Right atrium auricular region (tissue), 2 donors: ENCODE measurements at regions not wholly inside any gene's neighbourhood (a gene's known extent, or its start where the extent isn't known, plus 50 kb on each side); places are given as distances from the start of the nearest gene placed in this dataset.

Experiments
- DNase-seq: peaks from one replicate; pipeline ENCODE4 v3.0.0-alpha.2; 2019; ENCODE audit warnings: low spot score
- H3K27ac ChIP-seq, 2 donors: fragments of 200-600 bp; sonication (generic); 1 replicate in 1 of 2; 2 replicates in 1 of 2; pipeline ENCODE4 v1.5.1; 2016 to 2019
- H3K27me3 ChIP-seq, 2 donors: fragments of 200-600 bp; sonication (generic); one replicate each; pipeline versions ENCODE4 v1.5.1 to v1.6.0; 2017 to 2019
- H3K36me3 ChIP-seq: fragments of 200-600 bp; sonication (generic); one replicate; pipeline ENCODE4 v1.5.1; 2016
- H3K4me1 ChIP-seq, 2 donors: fragments of 200-600 bp; sonication (generic); one replicate each; pipeline versions ENCODE4 v1.5.1 to v1.6.0; 2017 to 2019
- H3K4me3 ChIP-seq, 2 donors: fragments of 200-600 bp; sonication (generic); 1 replicate in 1 of 2; 2 replicates in 1 of 2; pipeline ENCODE4 v1.5.1; 2017 to 2019; ENCODE audit warnings: mild to moderate bottlenecking in 1 of 2, moderate library complexity in 1 of 2
- H3K9me3 ChIP-seq, 2 donors: fragments of 200-600 bp; sonication (generic); one replicate each; pipeline ENCODE4 v1.5.1; 2019
- CTCF ChIP-seq, 2 donors: fragments of 200-600 bp; sonication (generic); IDR thresholded peaks; one replicate each; pipeline ENCODE4 v1.5.1; 2019; ENCODE audit warnings: antibody characterized with exemption in 2 of 2

GRCh38 chr14:48560421-48560820 lies 885.0 kb upstream of the MDGA2 start:
- Histone ChIP-seq H3K4me1 (no peaks in the 10 kb centered on the region), H3K27me3 (no peaks in the 10 kb centered on the region), H3K36me3 (no peaks in the 10 kb centered on the region), H3K4me3 (no peak overlapping the region), H3K27ac (no peak overlapping the region), H3K9me3 (no peaks in the 10 kb centered on the region)
- TF ChIP-seq CTCF (IDR thresholded peaks at IDR 0.05), result no peak
- DNase-seq, result no peak

GRCh38 chr14:48553443-48553842 lies 878.0 kb upstream of the MDGA2 start:
- Histone ChIP-seq H3K4me1 (no peaks in the 10 kb centered on the region), H3K4me3 (no peak overlapping the region), H3K9me3 (peaks cover 0 to 10% of the 10 kb centered on the region in 2 donors), H3K36me3 (no peaks in the 10 kb centered on the region), H3K27me3 (no peaks in the 10 kb centered on the region), H3K27ac (no peak overlapping the region)
- DNase-seq, result no peak
- TF ChIP-seq CTCF (IDR thresholded peaks at IDR 0.05), result no peak

GRCh38 chr14:48546996-48547395 lies 871.6 kb upstream of the MDGA2 start:
- Histone ChIP-seq H3K36me3 (no peaks in the 10 kb centered on the region), H3K4me1 (no peaks in the 10 kb centered on the region), H3K27me3 (no peaks in the 10 kb centered on the region), H3K27ac (no peak overlapping the region), H3K9me3 (no peaks in the 10 kb centered on the region), H3K4me3 (no peak overlapping the region)
- no peak for DNase-seq
- no peak for TF ChIP-seq CTCF (IDR thresholded peaks at IDR 0.05)

GRCh38 chr14:48537600-48537999 lies 862.2 kb upstream of the MDGA2 start:
- Histone ChIP-seq H3K4me3 (no peak overlapping the region), H3K9me3 (no peaks in the 10 kb centered on the region), H3K4me1 (no peaks in the 10 kb centered on the region), H3K27ac (no peak overlapping the region), H3K27me3 (no peaks in the 10 kb centered on the region), H3K36me3 (no peaks in the 10 kb centered on the region)
- no peak for TF ChIP-seq CTCF (IDR thresholded peaks at IDR 0.05)
- no peak for DNase-seq

- no peaks in the 10 kb centered on the region for H3K36me3 ChIP-seq
- no peak overlapping the region for H3K4me3 ChIP-seq
- H3K4me1 ChIP-seq, result no peaks in the 10 kb centered on the region
- H3K27me3 ChIP-seq, result no peaks in the 10 kb centered on the region
- no peak for DNase-seq
- no peak for TF ChIP-seq CTCF (IDR thresholded peaks at IDR 0.05)
- H3K9me3 ChIP-seq, result peaks cover 4 to 9% of the 10 kb centered on the region in 2 donors
- H3K27ac ChIP-seq, result no peak overlapping the region
Observed at GRCh38 chr14:48536318-48536717, 860.9 kb upstream of the MDGA2 start.

GRCh38 chr14:48527832-48528231 lies 852.4 kb upstream of the MDGA2 start:
- H3K27ac ChIP-seq, result no peak overlapping the region
- no peaks in the 10 kb centered on the region for H3K4me1 ChIP-seq
- DNase-seq, result no peak
- peaks cover 4 to 9% of the 10 kb centered on the region in 2 donors for H3K9me3 ChIP-seq
- no peaks in the 10 kb centered on the region for H3K36me3 ChIP-seq
- H3K27me3 ChIP-seq, result no peaks in the 10 kb centered on the region
- TF ChIP-seq CTCF (IDR thresholded peaks at IDR 0.05), result no peak
- H3K4me3 ChIP-seq, result no peak overlapping the region
